Gastroesophageal sphincter (tissue), 3 donors: ENCODE measurements at regions not wholly inside any gene's neighbourhood (a gene's known extent, or its start where the extent isn't known, plus 50 kb on each side); places are given as distances from the start of the nearest gene placed in this dataset.

Experiments used
- CTCF ChIP-seq, 4 experiments: fragments of 200-600 bp in 2 of 4; fragments of 450-650 bp in 2 of 4; sonication (generic) in 1 of 4; IDR thresholded peaks; one replicate each; pipeline ENCODE4 v1.5.1; 2017 to 2019; ENCODE audit warnings: antibody characterized with exemption in 4 of 4, mild to moderate bottlenecking in 2 of 4, moderate library complexity in 2 of 4
- POLR2AphosphoS5 ChIP-seq: sonication (generic); formaldehyde crosslinking; IDR thresholded peaks from one replicate; pipeline ENCODE4 v1.6.1; 2017; ENCODE audit warnings: antibody characterized with exemption

GRCh38 chr18:8926464-8926863 lies 176.0 kb upstream of the NDUFV2 start:
- no peak for TF ChIP-seq CTCF (IDR thresholded peaks at IDR 0.05)
- no peak for TF ChIP-seq POLR2AphosphoS5
